ENCODE measurements at regions not wholly inside any gene's neighbourhood (a gene's known extent, or its start where the extent isn't known, plus 50 kb on each side); places are given as distances from the start of the nearest gene placed in this dataset.

GRCh38 chr18:35889677-35890076 lies 82.8 kb upstream of the RMP24 start:
- TF ChIP-seq CTCF (IDR thresholded peaks at IDR 0.05): no peak
- TF ChIP-seq POLR2A (IDR thresholded peaks at IDR 0.05): no peak

All from vagina (tissue), 2 donors.